Mammary epithelial cell (primary cell): ENCODE measurements at regions not wholly inside any gene's neighbourhood (a gene's known extent, or its start where the extent isn't known, plus 50 kb on each side); places are given as distances from the start of the nearest gene placed in this dataset.

Experiments used
- CTCF ChIP-seq, 2 donors: IDR thresholded peaks in 1 of 2; conservative IDR thresholded peaks in 1 of 2; 2 replicates each; pipeline ENCODE4 v1.5.1; 2011 to 2012; ENCODE audit warnings: inconsistent platforms in 2 of 2, low read length in 2 of 2, mild to moderate bottlenecking in 2 of 2, control low read depth in 1 of 2, low read depth in 1 of 2; ENCODE audit not compliant: insufficient read depth in 1 of 2; ENCODE audit errors: extremely low read depth in 1 of 2
- EZH2 ChIP-seq: IDR thresholded peaks from 2 replicates; pipeline ENCODE4 v1.6.1; 2012; ENCODE audit warnings: low read length, inconsistent platforms, borderline replicate concordance

DNA sequence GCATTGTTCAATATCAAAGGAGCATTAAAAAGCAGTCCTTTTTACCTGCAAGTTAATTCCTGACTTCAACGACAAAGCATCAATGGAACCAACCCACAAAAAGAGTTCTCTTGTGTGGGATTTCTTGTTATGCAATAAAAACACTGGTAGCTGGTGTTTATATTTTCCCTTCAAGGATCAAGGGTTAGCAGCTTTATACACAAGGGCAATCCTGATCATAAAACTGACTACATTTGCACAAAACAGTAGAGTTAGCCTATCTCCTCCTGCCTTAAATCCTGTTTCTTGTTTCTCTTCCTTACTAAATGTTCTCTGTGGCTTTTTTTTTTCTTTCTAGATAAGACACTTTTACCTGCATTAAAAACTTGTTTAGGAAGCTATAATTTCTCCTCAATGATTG lies 306.4 kb downstream of the SLCO4C1 start:
- TF ChIP-seq CTCF (conservative IDR thresholded peaks at IDR 0.05 in 1 of 2, IDR thresholded peaks at IDR 0.05 in 1 of 2; ENCODE audit: extremely low read depth in 1 of 2, insufficient read depth in 1 of 2, low read depth in 1 of 2, low read length in 2 of 2), result no peak
- TF ChIP-seq EZH2, result no peak
